ENCODE measurements at regions not wholly inside any gene's neighbourhood (a gene's known extent, or its start where the extent isn't known, plus 50 kb on each side); places are given as distances from the start of the nearest gene placed in this dataset.

- TF ChIP-seq HNRNPH1 (optimal IDR thresholded peaks at IDR 0.05; ENCODE audit: low read depth, low read length), result no peak
- TF ChIP-seq ZNF597 (CRISPR knock-in tag; IDR thresholded peaks at IDR 0.05), result no peak
- no peak for TF ChIP-seq TMF1 (CRISPR knock-in tag; IDR thresholded peaks at IDR 0.05; ENCODE audit: low read depth)
These were observed 412.1 kb downstream of the TBL1XR1 start (continued) for GRCh38 chr3:176785171-176785570.

GRCh38 chr3:176780766-176781165, 416.5 kb downstream of the TBL1XR1 start:
- H3K27ac ChIP-seq (ENCODE audit: extremely low read length, insufficient read depth, low read length), result no peak overlapping the region
- TF ChIP-seq CENPT (CRISPR knock-in tag; IDR thresholded peaks at IDR 0.05; ENCODE audit: low read depth), result no peak
- no peak for TF ChIP-seq ZNF225 (CRISPR knock-in tag; IDR thresholded peaks at IDR 0.05)
- ChIA-PET POLR2A (no interaction called here), CTCF (ENCODE audit: low intra/inter-chr PET ratio, low total read pairs) (no interaction called here)
- ATAC-seq (no peak), FAIRE-seq (no peak), DNase-seq (ENCODE audit: low spot score) (no peak)
- BruUV-seq (replicated peaks), result no TSS peak
- H3K9ac ChIP-seq (ENCODE audit: insufficient read depth, low read depth, low read length), result no peak overlapping the region
- H4K20me1 ChIP-seq (ENCODE audit: insufficient read depth, low read length), result no peaks in the 10 kb centered on the region
- no peak overlapping the region for H2AFZ ChIP-seq (ENCODE audit: low read length)
- in situ Hi-C loops (cut with HindIII; ENCODE audit: extremely low pct_ligation_motif_present, low pct_unique_long_range_greater_than_20kb), result no loop called here
- no peaks in the 10 kb centered on the region for H3K36me3 ChIP-seq (replicated peaks in 1 of 2; ENCODE audit: control insufficient read depth in 1 of 2, insufficient read depth in 2 of 2, low read length in 2 of 2)
- no peak overlapping the region for H3K4me3 ChIP-seq (replicated peaks in 1 of 3; ENCODE audit: insufficient read depth in 1 of 3, low read depth in 2 of 3, low read length in 3 of 3)
- no peaks in the 10 kb centered on the region for H3K4me1 ChIP-seq (ENCODE audit: insufficient read depth, low read length)
- intact Hi-C loops (cut with micrococcal nuclease; ENCODE audit: unreplicated experiment), result no loop called here
- H3K4me2 ChIP-seq (ENCODE audit: low read depth, low read length), result no peak overlapping the region
- H3K79me2 ChIP-seq (ENCODE audit: insufficient read depth, low read length), result no peaks in the 10 kb centered on the region
- no peaks in the 10 kb centered on the region for H3K27me3 ChIP-seq (ENCODE audit: control insufficient read depth in 1 of 2, insufficient read depth in 2 of 2, low read length in 2 of 2)
- no peaks in the 10 kb centered on the region for H3K9me3 ChIP-seq (ENCODE audit: low read length)

GRCh38 chr3:176776622-176777175, 420.6 kb downstream of the TBL1XR1 start:
- H3K36me3 ChIP-seq (replicated peaks in 1 of 2; ENCODE audit: control insufficient read depth in 1 of 2, insufficient read depth in 2 of 2, low read length in 2 of 2), result no peaks in the 10 kb centered on the region
- no peak for TF ChIP-seq THAP11 (CRISPR knock-in tag; IDR thresholded peaks at IDR 0.05)
- H3K79me2 ChIP-seq (ENCODE audit: insufficient read depth, low read length), result no peaks in the 10 kb centered on the region
- intact Hi-C loops (cut with micrococcal nuclease; ENCODE audit: unreplicated experiment), result no loop called here
- H3K4me3 ChIP-seq (replicated peaks in 1 of 3; ENCODE audit: insufficient read depth in 1 of 3, low read depth in 2 of 3, low read length in 3 of 3), result no peak overlapping the region
- H3K9ac ChIP-seq (ENCODE audit: insufficient read depth, low read depth, low read length), result no peak overlapping the region
- POLR2A ChIA-PET, result no interaction called here
- CTCF ChIA-PET (ENCODE audit: low intra/inter-chr PET ratio, low total read pairs), result no interaction called here
- no peak overlapping the region for H3K27ac ChIP-seq (ENCODE audit: extremely low read length, insufficient read depth, low read length)
- DNase-seq (ENCODE audit: low spot score) (no peak), FAIRE-seq (no peak), ATAC-seq (no peak)
- no peaks in the 10 kb centered on the region for H4K20me1 ChIP-seq (ENCODE audit: insufficient read depth, low read length)
- H3K4me1 ChIP-seq (ENCODE audit: insufficient read depth, low read length), result no peaks in the 10 kb centered on the region
- BruUV-seq (replicated peaks), result no TSS peak
- 1% methylated on average over 7 of the region's 7 CpGs for WGBS (ENCODE audit: low lambda C conversion rate)
- H3K4me2 ChIP-seq (ENCODE audit: low read depth, low read length), result no peak overlapping the region
- in situ Hi-C loops (cut with HindIII; ENCODE audit: extremely low pct_ligation_motif_present, low pct_unique_long_range_greater_than_20kb), result no loop called here
- H2AFZ ChIP-seq (ENCODE audit: low read length), result no peak overlapping the region
- no peaks in the 10 kb centered on the region for H3K27me3 ChIP-seq (ENCODE audit: control insufficient read depth in 1 of 2, insufficient read depth in 2 of 2, low read length in 2 of 2)
- H3K9me3 ChIP-seq (ENCODE audit: low read length), result no peaks in the 10 kb centered on the region
